Trophoblast cell (in vitro differentiated cells and primary cell): ENCODE measurements at regions not wholly inside any gene's neighbourhood (a gene's known extent, or its start where the extent isn't known, plus 50 kb on each side); places are given as distances from the start of the nearest gene placed in this dataset.

ENCODE experiments used
- DNase-seq, 2 donors: peaks; one replicate each; pipeline ENCODE4 v3.0.0-alpha.2; 2016
- H2AFZ ChIP-seq: 2 replicates; pipeline ENCODE4 v1.6.1; 2013; ENCODE audit warnings: low read length, moderate library complexity, mild to moderate bottlenecking; ENCODE audit not compliant: insufficient read depth, poor library complexity
- H2AK5ac ChIP-seq: 2 replicates; pipeline ENCODE4 v1.6.1; 2013; ENCODE audit warnings: mild to moderate bottlenecking, low read length
- H2BK120ac ChIP-seq: 2 replicates; pipeline ENCODE4 v1.6.1; 2013; ENCODE audit warnings: low read length, mild to moderate bottlenecking, moderate library complexity; ENCODE audit not compliant: insufficient read depth, poor library complexity
- H2BK12ac ChIP-seq: 2 replicates; pipeline ENCODE4 v1.6.1; 2013; ENCODE audit warnings: mild to moderate bottlenecking, low read length, moderate library complexity
- H2BK5ac ChIP-seq: 2 replicates; pipeline ENCODE4 v1.6.1; 2013; ENCODE audit warnings: low read length, low read depth, moderate library complexity, mild to moderate bottlenecking; ENCODE audit not compliant: poor library complexity
- H3K14ac ChIP-seq: 2 replicates; pipeline ENCODE4 v1.6.1; 2013; ENCODE audit warnings: mild to moderate bottlenecking, low read length
- H3K18ac ChIP-seq: 2 replicates; pipeline ENCODE4 v1.6.1; 2013; ENCODE audit warnings: mild to moderate bottlenecking, low read length
- H3K23ac ChIP-seq: 2 replicates; pipeline ENCODE4 v1.6.1; 2013; ENCODE audit warnings: low read length
- H3K27ac ChIP-seq: 2 replicates; pipeline ENCODE4 v1.5.1; 2013; ENCODE audit warnings: low read depth, mild to moderate bottlenecking, inconsistent platforms, low read length, moderate library complexity
- H3K27me3 ChIP-seq: 2 replicates; pipeline ENCODE4 v1.6.1; 2013; ENCODE audit warnings: inconsistent platforms, mild to moderate bottlenecking, low read length, moderate library complexity; ENCODE audit not compliant: insufficient read depth
- H3K36me3 ChIP-seq, 2 experiments: 1 replicate in 1 of 2; 2 replicates in 1 of 2; pipeline ENCODE4 v1.6.1; 2013; ENCODE audit warnings: low read length in 2 of 2, mild to moderate bottlenecking in 2 of 2, moderate library complexity in 1 of 2; ENCODE audit not compliant: insufficient read depth in 2 of 2, control insufficient read depth in 1 of 2
- H3K4ac ChIP-seq: 2 replicates; pipeline ENCODE4 v1.6.1; 2013; ENCODE audit warnings: low read depth, mild to moderate bottlenecking, low read length, moderate library complexity
- H3K4me1 ChIP-seq, 2 experiments: 1 replicate in 1 of 2; 2 replicates in 1 of 2; pipeline ENCODE4 v1.6.1; 2013; ENCODE audit warnings: low read length in 2 of 2, mild to moderate bottlenecking in 2 of 2, moderate library complexity in 1 of 2; ENCODE audit not compliant: insufficient read depth in 2 of 2, control insufficient read depth in 1 of 2
- H3K4me2 ChIP-seq: 2 replicates; pipeline ENCODE4 v1.6.1; 2013; ENCODE audit warnings: inconsistent platforms, mild to moderate bottlenecking, low read length, moderate library complexity
- H3K4me3 ChIP-seq: 2 replicates; pipeline ENCODE4 v1.5.1; 2013; ENCODE audit warnings: mild to moderate bottlenecking, low read depth, low read length, inconsistent platforms
- H3K79me1 ChIP-seq: one replicate; pipeline ENCODE4 v1.6.1; 2013; ENCODE audit warnings: low read length
- H3K79me2 ChIP-seq: 2 replicates; pipeline ENCODE4 v1.6.1; 2013; ENCODE audit warnings: low read length, mild to moderate bottlenecking; ENCODE audit not compliant: control insufficient read depth, insufficient read depth, poor library complexity
- H3K9ac ChIP-seq: 2 replicates; pipeline ENCODE4 v1.6.1; 2013; ENCODE audit warnings: mild to moderate bottlenecking, low read length
- H3K9me3 ChIP-seq: 2 replicates; pipeline ENCODE4 v1.6.1; 2013; ENCODE audit warnings: low read depth, mild to moderate bottlenecking, control low read depth, inconsistent platforms, low read length; ENCODE audit not compliant: insufficient read depth
- H4K12ac ChIP-seq: 2 replicates; pipeline ENCODE4 v1.6.1; 2013; ENCODE audit warnings: low read depth, mild to moderate bottlenecking, low read length, moderate library complexity
- H4K8ac ChIP-seq: 2 replicates; pipeline ENCODE4 v1.6.1; 2013; ENCODE audit warnings: low read depth, mild to moderate bottlenecking, low read length, moderate library complexity
- H4K91ac ChIP-seq: one replicate; pipeline ENCODE4 v1.6.1; 2013; ENCODE audit warnings: low read depth, mild to moderate bottlenecking, low read length, moderate library complexity
- WGBS: extraction: QIAGEN DNeasy Blood & Tissue Kit; methylation state at CpG from one replicate; pipeline ENCODE4 v1.1.7; 2013; ENCODE audit warnings: missing lambda C conversion rate; ENCODE audit not compliant: insufficient read length, insufficient coverage; ENCODE audit errors: extremely low coverage; 5-methylcytosine and 5-hydroxymethylcytosine counted together

DNA sequence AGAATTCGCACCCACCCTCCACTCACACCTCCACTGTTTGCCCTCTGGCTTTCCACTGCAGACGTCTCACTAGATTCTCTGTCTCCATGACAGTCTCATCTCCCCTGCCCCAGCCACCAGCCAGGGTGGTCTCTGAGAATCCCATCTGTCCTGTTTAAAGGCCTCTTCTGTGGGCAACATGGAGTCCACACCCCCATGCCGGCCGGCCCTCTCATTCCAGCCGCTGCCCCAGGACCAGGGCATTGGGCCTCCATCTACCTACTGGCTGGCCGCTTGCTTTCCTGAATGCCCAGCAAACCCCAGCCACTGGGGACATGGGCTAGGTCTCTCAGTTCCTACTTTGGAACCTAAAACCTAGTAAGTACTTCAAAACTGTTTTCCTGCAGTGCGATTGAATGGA lies 65.6 kb upstream of the RUFY1 start:
- no peak overlapping the region for H3K14ac ChIP-seq
- no peak overlapping the region for H4K91ac ChIP-seq
- H2BK120ac ChIP-seq: no peak overlapping the region
- H4K8ac ChIP-seq: no peak overlapping the region
- H3K9ac ChIP-seq: no peak overlapping the region
- no peaks in the 10 kb centered on the region for H3K36me3 ChIP-seq
- H3K4me3 ChIP-seq: no peak overlapping the region
- DNase-seq: no peak
- no peak overlapping the region for H4K12ac ChIP-seq
- no peak overlapping the region for H3K23ac ChIP-seq
- no peak overlapping the region for H3K18ac ChIP-seq
- H3K4ac ChIP-seq: no peak overlapping the region
- no peaks in the 10 kb centered on the region for H3K79me1 ChIP-seq
- H2BK5ac ChIP-seq: no peak overlapping the region
- no peak overlapping the region for H3K4me2 ChIP-seq
- no peaks in the 10 kb centered on the region for H3K9me3 ChIP-seq
- H3K27ac ChIP-seq: no peak overlapping the region
- H2AFZ ChIP-seq: no peak overlapping the region
- no peak overlapping the region for H2AK5ac ChIP-seq
- H3K27me3 ChIP-seq: no peaks in the 10 kb centered on the region
- no CpG with 5 or more reads among the region's 7 CpGs for WGBS
- no peaks in the 10 kb centered on the region for H3K4me1 ChIP-seq
- H3K79me2 ChIP-seq: no peaks in the 10 kb centered on the region
- H2BK12ac ChIP-seq: no peak overlapping the region

DNA sequence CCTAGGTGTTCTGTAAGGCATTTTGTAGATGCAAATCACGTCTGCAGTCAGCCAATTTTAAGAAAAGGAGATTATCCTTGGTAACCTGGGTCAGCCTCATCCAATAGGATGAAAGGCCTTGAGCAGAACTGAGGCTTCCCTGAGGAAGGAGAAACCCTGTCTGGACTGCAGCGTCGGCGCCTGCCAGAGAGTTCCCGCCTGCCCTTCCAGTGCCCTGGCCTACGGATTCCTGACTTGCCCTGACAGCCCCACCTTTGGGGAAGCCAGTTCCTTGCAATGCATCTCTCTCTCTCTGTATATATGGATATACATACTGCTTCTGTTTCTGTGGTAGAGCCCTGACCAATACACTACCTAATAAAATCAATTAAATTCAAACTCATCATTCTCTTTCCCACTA lies 66.2 kb upstream of the RUFY1 start:
- no peak for DNase-seq
- Histone ChIP-seq H3K4me3 (no peak overlapping the region), H4K8ac (no peak overlapping the region), H3K4ac (no peak overlapping the region), H3K23ac (no peak overlapping the region), H3K27ac (no peak overlapping the region), H2BK120ac (no peak overlapping the region), H2BK12ac (no peak overlapping the region), H3K36me3 (no peaks in the 10 kb centered on the region), H4K91ac (no peak overlapping the region), H2AFZ (no peak overlapping the region), H3K9me3 (no peaks in the 10 kb centered on the region), H3K14ac (no peak overlapping the region), H3K79me1 (no peaks in the 10 kb centered on the region), H2BK5ac (no peak overlapping the region), H3K4me2 (no peak overlapping the region), H3K9ac (no peak overlapping the region), H2AK5ac (no peak overlapping the region), H3K18ac (no peak overlapping the region), H3K4me1 (no peaks in the 10 kb centered on the region), H3K79me2 (no peaks in the 10 kb centered on the region), H3K27me3 (no peaks in the 10 kb centered on the region), H4K12ac (no peak overlapping the region)
- no CpG with 5 or more reads among the region's 6 CpGs for WGBS

DNA sequence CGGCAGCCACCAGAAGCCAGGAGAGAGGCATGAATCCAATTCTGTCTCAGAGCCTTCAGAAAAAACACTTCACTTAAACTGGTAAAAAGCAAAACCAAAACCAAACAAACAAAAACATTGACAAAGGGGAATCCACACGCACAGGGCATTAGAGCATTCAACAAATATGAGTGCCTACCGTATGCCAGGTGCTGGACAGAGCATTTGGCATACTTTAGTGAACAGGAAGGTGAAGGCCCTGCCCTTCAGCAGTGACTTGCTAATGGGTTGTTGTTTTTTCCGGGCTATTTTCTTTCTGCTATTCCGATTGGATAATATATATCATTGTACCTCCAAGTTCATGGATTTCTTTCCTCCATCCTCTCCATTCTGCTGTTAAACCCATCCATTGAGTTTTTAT lies 71.7 kb upstream of the RUFY1 start:
- Histone ChIP-seq H3K18ac (no peak overlapping the region), H4K12ac (no peak overlapping the region), H2BK5ac (no peak overlapping the region), H3K9ac (no peak overlapping the region), H2BK120ac (no peak overlapping the region), H4K91ac (no peak overlapping the region), H2BK12ac (no peak overlapping the region), H2AK5ac (no peak overlapping the region), H2AFZ (no peak overlapping the region), H3K4me2 (no peak overlapping the region), H3K23ac (no peak overlapping the region), H3K79me1 (no peaks in the 10 kb centered on the region), H3K4me3 (no peak overlapping the region), H3K36me3 (no peaks in the 10 kb centered on the region), H4K8ac (no peak overlapping the region), H3K4me1 (peaks cover 0 to 5% of the 10 kb centered on the region in 2 experiments), H3K27ac (no peak overlapping the region), H3K9me3 (no peaks in the 10 kb centered on the region), H3K14ac (no peak overlapping the region), H3K27me3 (no peaks in the 10 kb centered on the region), H3K79me2 (no peaks in the 10 kb centered on the region), H3K4ac (no peak overlapping the region)
- WGBS: no CpG with 5 or more reads among the region's 5 CpGs
- DNase-seq: no peak

DNA sequence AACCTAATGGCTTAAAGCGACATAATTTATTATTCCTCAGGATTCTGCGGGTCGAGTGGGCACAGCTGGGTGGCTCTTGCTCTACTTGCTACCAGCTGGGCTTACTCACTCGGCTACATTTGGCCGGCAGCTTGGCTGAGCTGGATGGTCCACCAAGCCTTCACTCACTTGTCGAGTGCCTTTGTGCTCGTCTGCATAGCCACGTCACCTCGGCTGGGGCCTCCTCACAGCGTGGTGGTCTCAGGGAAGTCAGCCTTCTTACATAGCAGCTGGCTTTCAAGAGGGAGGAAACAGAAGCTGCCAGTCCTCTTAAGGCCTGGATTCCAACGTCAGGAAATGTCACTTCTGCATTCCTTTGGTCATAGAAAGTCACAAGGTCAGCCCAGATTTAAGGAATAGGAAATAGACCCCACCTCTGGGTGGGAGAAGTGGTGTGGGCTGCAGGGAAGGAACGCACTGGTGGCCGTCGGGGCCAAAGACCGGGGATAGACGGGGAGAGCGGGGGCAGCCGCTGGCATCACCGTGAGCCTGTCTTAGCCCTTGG lies 75.1 kb upstream of the RUFY1 start:
- Histone ChIP-seq H3K9ac (no peak overlapping the region), H4K91ac (no peak overlapping the region), H3K9me3 (no peaks in the 10 kb centered on the region), H2AFZ (no peak overlapping the region), H3K4me3 (no peak overlapping the region), H2BK5ac (no peak overlapping the region), H3K36me3 (no peaks in the 10 kb centered on the region), H3K79me2 (no peaks in the 10 kb centered on the region), H2AK5ac (no peak overlapping the region), H4K12ac (no peak overlapping the region), H3K23ac (no peak overlapping the region), H3K4me1 (peaks cover 0 to 5% of the 10 kb centered on the region in 2 experiments), H4K8ac (no peak overlapping the region), H3K18ac (no peak overlapping the region), H3K27ac (no peak overlapping the region), H3K79me1 (no peaks in the 10 kb centered on the region), H2BK120ac (no peak overlapping the region), H3K4me2 (no peak overlapping the region), H3K4ac (no peak overlapping the region), H3K14ac (no peak overlapping the region), H3K27me3 (no peaks in the 10 kb centered on the region), H2BK12ac (no peak overlapping the region)
- DNase-seq: no peak
- WGBS: no CpG with 5 or more reads among the region's 19 CpGs
